ENCODE measurements at regions not wholly inside any gene's neighbourhood (a gene's known extent, or its start where the extent isn't known, plus 50 kb on each side); places are given as distances from the start of the nearest gene placed in this dataset.

DNA sequence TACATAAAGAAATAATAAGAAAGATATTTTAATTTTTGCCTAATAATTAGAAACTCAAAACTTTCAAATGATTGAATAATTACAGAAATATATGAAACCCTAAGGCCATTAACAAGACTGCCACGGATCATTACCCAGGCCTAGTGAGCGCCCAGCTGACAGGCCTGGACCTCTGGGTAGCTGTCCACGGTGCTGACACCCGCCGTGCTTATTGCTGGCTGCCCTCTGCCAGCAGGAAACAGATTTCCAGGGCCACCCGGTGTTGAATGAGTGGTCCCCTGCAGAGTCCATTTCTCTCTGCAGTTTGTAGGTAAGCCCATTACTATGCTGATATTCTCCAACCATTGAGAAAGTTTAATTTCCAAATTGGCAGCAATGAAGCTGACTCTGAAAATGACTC, 254.4 kb upstream of the GJB5 start:
- Histone ChIP-seq H3K9ac (ENCODE audit: insufficient read depth, low read length) (no peak overlapping the region), H3K4me2 (ENCODE audit: extremely low read depth, insufficient read depth, low read length) (no peak overlapping the region), H3K27me3 (ENCODE audit: control insufficient read depth, insufficient read depth, low read length) (no peaks in the 10 kb centered on the region), H2AFZ (ENCODE audit: low read length) (no peak overlapping the region), H3K36me3 (ENCODE audit: control insufficient read depth, insufficient read depth, low read length) (no peaks in the 10 kb centered on the region), H3K79me2 (ENCODE audit: control insufficient read depth, insufficient read depth, low read length) (no peaks in the 10 kb centered on the region), H4K20me1 (ENCODE audit: control insufficient read depth, extremely low read depth, insufficient read depth, low read length) (no peaks in the 10 kb centered on the region), H3K4me1 (ENCODE audit: control insufficient read depth, extremely low read depth, insufficient read depth, low read length) (no peaks in the 10 kb centered on the region), H3K4me3 (replicated peaks in 1 of 4; ENCODE audit: control extremely low read depth in 1 of 4, insufficient read depth in 1 of 4, low read depth in 3 of 4, low read length in 4 of 4) (no peak overlapping the region), H3K27ac (ENCODE audit: insufficient read depth, low read length) (no peak overlapping the region), H3K9me3 (ENCODE audit: control insufficient read depth, insufficient read depth, low read depth, low read length) (no peaks in the 10 kb centered on the region)
- no peak for TF ChIP-seq EZH2 (IDR thresholded peaks at IDR 0.05; ENCODE audit: low read length, missing control alignments)
- TF ChIP-seq, protein P1, sequence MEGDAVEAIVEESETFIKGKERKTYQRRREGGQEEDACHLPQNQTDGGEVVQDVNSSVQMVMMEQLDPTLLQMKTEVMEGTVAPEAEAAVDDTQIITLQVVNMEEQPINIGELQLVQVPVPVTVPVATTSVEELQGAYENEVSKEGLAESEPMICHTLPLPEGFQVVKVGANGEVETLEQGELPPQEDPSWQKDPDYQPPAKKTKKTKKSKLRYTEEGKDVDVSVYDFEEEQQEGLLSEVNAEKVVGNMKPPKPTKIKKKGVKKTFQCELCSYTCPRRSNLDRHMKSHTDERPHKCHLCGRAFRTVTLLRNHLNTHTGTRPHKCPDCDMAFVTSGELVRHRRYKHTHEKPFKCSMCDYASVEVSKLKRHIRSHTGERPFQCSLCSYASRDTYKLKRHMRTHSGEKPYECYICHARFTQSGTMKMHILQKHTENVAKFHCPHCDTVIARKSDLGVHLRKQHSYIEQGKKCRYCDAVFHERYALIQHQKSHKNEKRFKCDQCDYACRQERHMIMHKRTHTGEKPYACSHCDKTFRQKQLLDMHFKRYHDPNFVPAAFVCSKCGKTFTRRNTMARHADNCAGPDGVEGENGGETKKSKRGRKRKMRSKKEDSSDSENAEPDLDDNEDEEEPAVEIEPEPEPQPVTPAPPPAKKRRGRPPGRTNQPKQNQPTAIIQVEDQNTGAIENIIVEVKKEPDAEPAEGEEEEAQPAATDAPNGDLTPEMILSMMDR (conservative IDR thresholded peaks at IDR 0.05 in 1 of 2, IDR thresholded peaks at IDR 0.05 in 1 of 2; ENCODE audit: low read depth in 1 of 2, low read length in 2 of 2), result no peak
- peak in 1 of 2 donors; percentile 16 for DNase-seq (ENCODE audit: low read depth in 2 of 2)

GRCh38 chr1:34511802-34512201, 243.0 kb upstream of the GJB5 start:
- H3K9ac ChIP-seq (ENCODE audit: insufficient read depth, low read length), result no peak overlapping the region
- no peaks in the 10 kb centered on the region for H3K27me3 ChIP-seq (ENCODE audit: control insufficient read depth, insufficient read depth, low read length)
- no peak overlapping the region for H2AFZ ChIP-seq (ENCODE audit: low read length)
- no peaks in the 10 kb centered on the region for H4K20me1 ChIP-seq (ENCODE audit: control insufficient read depth, extremely low read depth, insufficient read depth, low read length)
- no peaks in the 10 kb centered on the region for H3K9me3 ChIP-seq (ENCODE audit: control insufficient read depth, insufficient read depth, low read depth, low read length)
- no peaks in the 10 kb centered on the region for H3K36me3 ChIP-seq (ENCODE audit: control insufficient read depth, insufficient read depth, low read length)
- DNase-seq (ENCODE audit: low read depth in 2 of 2), result no peak
- no peaks in the 10 kb centered on the region for H3K79me2 ChIP-seq (ENCODE audit: control insufficient read depth, insufficient read depth, low read length)
- no peak overlapping the region for H3K4me2 ChIP-seq (ENCODE audit: extremely low read depth, insufficient read depth, low read length)
- no peaks in the 10 kb centered on the region for H3K4me1 ChIP-seq (ENCODE audit: control insufficient read depth, extremely low read depth, insufficient read depth, low read length)
- no peak overlapping the region for H3K27ac ChIP-seq (ENCODE audit: insufficient read depth, low read length)
- no peak for TF ChIP-seq EZH2 (IDR thresholded peaks at IDR 0.05; ENCODE audit: low read length, missing control alignments)
- TF ChIP-seq, protein P1 (conservative IDR thresholded peaks at IDR 0.05 in 1 of 2, IDR thresholded peaks at IDR 0.05 in 1 of 2; ENCODE audit: low read depth in 1 of 2, low read length in 2 of 2), result no peak
- no peak overlapping the region for H3K4me3 ChIP-seq (replicated peaks in 1 of 4; ENCODE audit: control extremely low read depth in 1 of 4, insufficient read depth in 1 of 4, low read depth in 3 of 4, low read length in 4 of 4)

DNA sequence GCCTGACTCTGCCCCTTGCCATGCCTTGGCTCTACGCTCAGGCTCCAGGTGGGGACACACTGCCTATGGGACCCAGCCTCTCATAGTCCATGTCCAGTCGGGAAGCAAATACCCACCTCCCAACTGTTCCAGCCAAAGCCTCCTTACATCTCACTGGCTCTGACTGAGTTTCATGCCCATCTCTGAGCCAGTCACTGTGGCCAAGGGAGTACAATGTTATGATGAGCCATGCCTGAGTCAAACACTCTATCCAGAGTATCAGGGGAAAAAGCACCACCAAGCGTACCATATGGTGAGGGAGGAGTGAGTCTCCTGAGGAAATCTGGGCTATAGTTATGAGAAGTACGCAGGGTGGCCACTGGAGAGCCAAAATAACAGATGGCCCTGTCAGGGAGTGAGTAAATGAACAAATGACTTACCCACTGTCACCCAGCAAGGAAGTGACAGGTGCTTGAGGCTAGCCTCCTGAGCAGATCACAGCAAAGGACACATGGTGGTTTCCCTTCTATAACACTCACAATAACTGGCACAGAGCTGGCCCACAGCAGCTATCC, 236.6 kb upstream of the GJB5 start:
- Histone ChIP-seq H3K4me3 (replicated peaks in 1 of 4; ENCODE audit: control extremely low read depth in 1 of 4, insufficient read depth in 1 of 4, low read depth in 3 of 4, low read length in 4 of 4) (no peak overlapping the region), H2AFZ (ENCODE audit: low read length) (no peak overlapping the region), H3K36me3 (ENCODE audit: control insufficient read depth, insufficient read depth, low read length) (no peaks in the 10 kb centered on the region), H3K9me3 (ENCODE audit: control insufficient read depth, insufficient read depth, low read depth, low read length) (no peaks in the 10 kb centered on the region), H3K4me2 (ENCODE audit: extremely low read depth, insufficient read depth, low read length) (no peak overlapping the region), H4K20me1 (ENCODE audit: control insufficient read depth, extremely low read depth, insufficient read depth, low read length) (no peaks in the 10 kb centered on the region), H3K27me3 (ENCODE audit: control insufficient read depth, insufficient read depth, low read length) (no peaks in the 10 kb centered on the region), H3K27ac (ENCODE audit: insufficient read depth, low read length) (no peak overlapping the region), H3K4me1 (ENCODE audit: control insufficient read depth, extremely low read depth, insufficient read depth, low read length) (no peaks in the 10 kb centered on the region), H3K79me2 (ENCODE audit: control insufficient read depth, insufficient read depth, low read length) (no peaks in the 10 kb centered on the region), H3K9ac (ENCODE audit: insufficient read depth, low read length) (no peak overlapping the region)
- DNase-seq (ENCODE audit: low read depth in 2 of 2), result no peak
- TF ChIP-seq EZH2 (IDR thresholded peaks at IDR 0.05; ENCODE audit: low read length, missing control alignments), result no peak
- TF ChIP-seq, protein P1 (conservative IDR thresholded peaks at IDR 0.05 in 1 of 2, IDR thresholded peaks at IDR 0.05 in 1 of 2; ENCODE audit: low read depth in 1 of 2, low read length in 2 of 2), result no peak
